NCI-H2171 (cell line): ENCODE measurements at regions not wholly inside any gene's neighbourhood (a gene's known extent, or its start where the extent isn't known, plus 50 kb on each side); places are given as distances from the start of the nearest gene placed in this dataset.

Experiments used
- DNase-seq: peaks from one replicate; lab custom pipeline; 2025; lab: John Stamatoyannopoulos, UW

DNA sequence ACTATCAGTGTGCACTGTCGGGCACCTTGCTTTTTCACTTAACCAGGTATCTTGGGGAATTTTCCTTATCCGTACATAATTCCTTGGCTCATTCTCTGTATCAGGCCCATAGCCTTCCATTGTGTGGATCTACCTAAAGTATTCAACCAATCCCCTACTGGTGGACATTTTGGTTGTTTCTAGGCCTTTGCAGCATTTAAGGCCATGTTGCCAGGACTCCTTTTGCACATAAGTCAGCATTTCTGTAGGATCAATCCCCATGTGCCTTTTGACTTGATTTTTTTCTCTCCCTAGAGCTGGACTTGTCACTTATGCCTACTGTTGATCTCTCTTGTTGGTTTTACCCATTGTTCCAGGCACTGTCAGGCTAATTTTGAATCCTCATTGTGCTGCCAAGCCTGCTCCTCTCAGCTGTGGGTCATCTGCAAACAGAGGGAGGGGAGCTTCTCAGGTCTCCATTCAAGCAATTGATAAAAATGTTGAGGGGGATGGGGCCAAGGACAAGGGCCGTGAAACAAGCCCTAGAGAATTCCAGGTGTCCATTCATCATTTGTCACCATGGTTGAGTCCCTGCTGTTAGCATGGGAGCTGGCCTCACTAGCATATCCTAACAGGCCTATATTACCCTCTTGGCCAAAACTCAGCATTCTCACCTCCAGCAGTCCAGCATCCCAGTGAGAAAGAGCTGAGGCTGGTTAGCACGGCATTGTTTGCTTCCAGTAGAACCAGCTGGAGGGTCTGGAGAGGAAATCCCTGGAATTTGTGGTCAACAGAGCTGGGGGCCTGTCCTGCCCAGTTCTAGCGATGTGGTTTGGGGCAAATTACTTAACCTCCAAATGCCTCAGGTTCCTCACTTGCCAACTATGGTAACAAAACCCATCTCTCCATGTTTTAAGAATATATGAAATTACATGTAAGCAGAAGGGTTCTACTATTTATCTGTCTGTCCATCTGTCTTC is 178.4 kb downstream of the MRPL14 start:
- no peak for DNase-seq

DNA sequence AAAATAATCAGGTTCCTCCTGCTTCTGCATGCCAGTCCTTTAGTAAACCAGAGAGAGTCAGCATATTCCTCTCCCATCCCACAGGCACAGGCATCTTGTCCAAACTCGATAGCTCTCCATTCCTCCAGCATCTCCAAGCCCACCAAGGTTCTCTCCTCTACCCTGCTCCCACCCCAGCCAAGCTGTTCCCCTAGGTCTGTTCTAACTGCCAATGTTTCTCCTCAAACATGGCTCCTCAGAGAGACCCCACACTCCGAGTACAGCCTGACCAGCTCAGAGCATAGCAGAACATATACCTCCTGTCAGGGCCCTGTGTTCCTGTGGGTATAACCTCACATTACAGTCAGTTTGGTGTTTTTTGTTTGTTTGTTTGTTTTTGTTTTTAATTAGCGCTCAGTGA is 177.8 kb downstream of the VEGFA start:
- no peak for DNase-seq

DNA sequence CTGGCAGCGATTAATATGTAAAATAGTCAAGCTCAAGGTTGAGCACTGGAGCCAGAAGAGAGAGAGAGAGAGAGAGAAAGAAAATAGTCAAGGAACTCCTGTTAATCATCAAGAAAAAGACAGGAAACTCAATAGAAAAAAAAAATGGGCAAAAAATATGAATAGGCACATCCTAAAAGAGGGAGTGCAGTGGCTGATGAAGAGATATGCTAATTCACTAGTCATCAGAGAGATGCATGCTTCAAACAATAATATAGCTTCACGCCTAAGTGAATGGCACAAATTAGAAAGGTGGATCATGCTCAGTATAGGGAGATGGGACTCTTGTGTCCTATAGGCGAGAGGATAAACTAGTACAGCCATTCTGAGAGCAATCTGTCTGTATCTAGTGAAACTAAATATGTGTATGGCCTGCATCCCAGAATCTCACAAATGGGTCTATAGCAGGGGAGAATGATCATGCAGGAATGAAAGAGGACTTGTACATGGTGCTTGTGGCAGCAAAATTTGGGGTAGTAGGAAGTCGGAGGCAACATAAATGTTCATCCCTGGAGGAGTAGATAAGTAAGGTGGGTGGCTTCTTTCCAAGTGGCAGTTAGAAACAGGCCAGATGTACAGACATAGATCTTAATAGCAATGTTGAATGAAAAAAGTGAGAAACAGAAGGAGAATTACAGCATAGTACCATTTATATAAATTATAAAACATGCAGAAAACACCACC is 176.8 kb downstream of the VEGFA start:
- no peak for DNase-seq

DNA sequence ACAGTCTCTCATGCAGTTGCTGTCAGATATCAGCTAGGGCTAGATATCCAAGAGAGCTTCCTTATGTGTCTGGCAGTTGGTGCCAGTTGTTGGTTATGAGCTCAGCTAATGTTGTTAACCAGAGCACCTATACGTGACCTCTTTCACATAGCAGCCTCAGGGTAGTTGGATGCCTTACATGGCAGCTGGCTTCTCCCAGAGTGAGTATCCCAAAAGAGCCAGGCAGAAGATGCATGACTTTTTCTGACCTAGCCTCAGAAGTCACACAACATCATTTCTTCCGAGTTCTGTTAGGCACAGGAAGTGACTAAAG is 175.7 kb downstream of the VEGFA start:
- DNase-seq, result no peak

DNA sequence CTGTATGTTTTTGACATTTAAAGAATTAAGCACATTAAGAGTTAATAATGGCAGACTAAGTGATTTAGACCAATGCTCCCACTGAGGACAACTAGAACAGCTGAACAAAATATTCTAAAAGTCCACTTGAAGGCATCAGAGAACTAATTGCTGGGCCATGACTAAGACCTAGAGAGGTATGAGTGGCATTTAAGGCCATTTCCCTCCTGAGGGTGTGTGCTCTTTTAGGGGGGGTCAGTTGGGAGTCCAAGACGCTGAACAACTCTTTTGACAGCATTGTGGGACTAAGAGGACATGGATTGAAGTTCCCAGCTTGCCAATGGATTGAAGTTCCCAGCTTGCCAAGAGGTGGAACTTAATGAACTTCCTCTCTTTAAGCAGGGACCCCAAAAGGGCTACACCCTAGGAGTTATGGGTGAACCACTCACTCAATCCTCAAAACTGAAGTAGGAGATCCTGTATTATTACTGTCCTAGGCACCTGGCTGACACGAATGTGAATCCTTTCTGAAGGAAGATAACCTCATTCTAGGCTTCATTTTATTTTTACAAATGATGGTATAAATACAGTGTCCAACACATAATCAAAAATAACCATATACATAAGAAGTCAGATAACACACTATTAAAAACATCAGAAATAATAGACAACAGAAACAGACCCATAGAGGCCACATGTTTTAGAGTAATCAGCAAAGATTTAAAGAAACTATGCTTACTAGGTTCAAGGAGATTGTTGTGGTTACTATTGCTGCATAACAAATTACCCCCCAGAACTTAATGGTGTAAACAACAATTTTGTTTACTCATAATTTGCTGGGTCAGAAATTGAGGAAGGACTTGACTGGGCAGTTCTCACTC is 175.1 kb downstream of the VEGFA start:
- no peak for DNase-seq

DNA sequence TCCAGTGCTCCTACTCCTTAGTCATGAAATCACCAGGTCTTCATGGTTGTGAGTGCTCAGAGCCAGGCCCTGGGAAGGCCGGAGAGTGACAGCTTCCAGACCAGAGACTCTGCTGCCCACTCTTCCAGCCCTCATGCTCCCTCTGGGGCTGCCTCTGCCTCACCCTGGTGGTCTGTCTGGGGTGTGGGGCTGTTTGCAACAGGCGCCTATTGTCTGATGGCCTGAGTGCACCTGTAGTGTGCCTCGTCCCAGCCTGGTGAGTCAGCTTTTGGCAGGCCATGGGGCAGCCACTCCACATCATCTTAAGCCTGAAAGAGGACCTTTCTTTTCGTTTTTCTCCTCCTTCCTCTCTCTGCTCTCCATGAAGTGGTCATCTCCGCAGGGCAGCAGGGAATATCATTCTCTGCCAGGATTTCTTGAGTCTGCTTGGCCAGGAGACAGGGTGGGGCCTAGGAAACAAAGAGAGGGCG is 173.8 kb downstream of the VEGFA start:
- DNase-seq, result no peak

DNA sequence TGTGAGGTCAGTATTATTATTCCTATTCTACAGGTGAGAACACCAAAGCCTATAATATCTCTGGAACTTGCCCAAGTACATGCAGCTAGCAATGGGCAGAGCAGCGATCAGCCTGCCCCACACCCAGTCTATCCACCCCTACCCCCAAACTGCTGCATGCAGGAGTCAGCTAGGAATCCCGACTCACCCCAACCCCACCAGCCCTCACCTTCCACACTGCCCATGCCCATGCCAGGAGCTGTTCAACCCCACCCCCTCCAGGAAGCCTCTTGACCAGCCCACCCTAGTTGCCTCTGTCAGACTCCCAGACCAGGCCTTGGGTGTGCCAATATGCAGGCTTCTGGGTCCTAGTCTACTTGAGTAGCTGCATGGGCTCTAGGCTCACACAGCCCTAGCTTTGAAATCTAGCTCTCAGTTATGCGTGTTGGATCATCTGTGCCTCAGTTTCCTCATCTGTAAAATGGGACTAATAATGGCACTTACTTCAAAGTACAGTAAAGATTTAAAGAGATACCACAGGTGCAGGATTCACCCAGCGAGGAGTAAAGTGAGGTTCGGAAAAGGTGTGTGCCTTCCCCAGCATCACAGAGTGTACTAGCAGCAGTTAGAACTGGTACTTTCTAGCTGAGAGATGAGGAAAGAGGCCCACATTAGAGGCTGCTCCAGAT is 173.2 kb downstream of the VEGFA start:
- DNase-seq, result no peak

DNA sequence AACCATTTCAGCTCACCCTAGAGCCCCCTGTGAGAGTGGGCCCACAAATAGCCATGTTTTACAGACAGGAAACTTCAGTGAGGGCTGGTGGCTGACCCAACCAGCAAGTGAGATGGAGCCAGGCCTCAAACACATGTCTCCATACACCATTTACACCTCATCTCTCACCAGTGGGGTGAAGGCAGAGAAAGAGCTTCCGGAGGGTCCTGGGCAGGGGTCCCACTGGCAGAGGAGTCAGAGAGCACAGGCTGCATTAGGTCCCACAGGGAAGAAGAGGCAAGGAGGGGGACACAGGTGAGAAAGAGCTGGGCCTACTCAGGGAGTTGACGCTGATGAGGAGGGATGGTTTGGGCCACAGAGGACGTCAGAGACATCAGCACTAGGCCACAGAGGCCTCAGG is 172.6 kb downstream of the VEGFA start:
- no peak for DNase-seq

DNA sequence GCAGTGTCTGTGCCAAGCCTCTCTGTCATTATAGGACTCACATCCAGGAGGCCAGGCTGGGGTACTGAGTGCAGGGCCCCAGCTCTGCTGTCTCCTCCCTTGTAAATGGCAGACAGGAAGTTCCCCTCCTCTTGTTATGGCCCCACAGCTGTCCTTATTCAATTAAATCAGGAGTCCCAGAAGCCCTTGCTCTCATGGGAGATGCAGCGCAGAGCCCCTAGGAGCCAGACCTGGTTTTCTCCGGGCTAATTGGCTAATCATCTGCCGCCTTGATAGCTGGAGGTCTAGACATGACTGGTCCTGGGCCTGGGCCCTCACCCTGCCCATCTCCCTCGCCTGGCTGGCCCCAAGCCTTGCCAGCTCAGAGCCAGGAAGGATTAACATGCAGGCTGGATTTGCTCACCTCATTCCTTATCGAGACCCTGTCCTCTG is 172.0 kb downstream of the VEGFA start:
- DNase-seq, result no peak

DNA sequence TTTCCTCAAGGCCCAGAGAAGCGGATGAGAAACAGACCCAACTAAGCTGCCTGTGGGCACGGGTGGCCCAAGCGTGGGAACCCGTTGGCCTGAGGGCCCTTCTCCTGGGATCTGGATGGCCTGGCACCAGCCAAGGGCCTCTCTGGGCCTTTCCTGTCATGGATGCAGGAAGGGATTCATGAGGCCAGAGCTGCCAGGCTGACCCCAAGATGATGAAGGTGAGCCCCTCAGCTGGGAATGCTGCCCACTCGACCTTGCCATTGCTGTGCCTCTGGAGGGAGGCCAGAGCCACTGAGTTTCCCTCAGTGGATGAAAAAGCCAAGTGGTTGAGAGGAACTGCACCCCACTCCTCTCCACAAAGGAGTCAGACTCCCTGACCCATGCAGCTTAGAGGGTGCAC is 171.2 kb downstream of the VEGFA start:
- no peak for DNase-seq

DNA sequence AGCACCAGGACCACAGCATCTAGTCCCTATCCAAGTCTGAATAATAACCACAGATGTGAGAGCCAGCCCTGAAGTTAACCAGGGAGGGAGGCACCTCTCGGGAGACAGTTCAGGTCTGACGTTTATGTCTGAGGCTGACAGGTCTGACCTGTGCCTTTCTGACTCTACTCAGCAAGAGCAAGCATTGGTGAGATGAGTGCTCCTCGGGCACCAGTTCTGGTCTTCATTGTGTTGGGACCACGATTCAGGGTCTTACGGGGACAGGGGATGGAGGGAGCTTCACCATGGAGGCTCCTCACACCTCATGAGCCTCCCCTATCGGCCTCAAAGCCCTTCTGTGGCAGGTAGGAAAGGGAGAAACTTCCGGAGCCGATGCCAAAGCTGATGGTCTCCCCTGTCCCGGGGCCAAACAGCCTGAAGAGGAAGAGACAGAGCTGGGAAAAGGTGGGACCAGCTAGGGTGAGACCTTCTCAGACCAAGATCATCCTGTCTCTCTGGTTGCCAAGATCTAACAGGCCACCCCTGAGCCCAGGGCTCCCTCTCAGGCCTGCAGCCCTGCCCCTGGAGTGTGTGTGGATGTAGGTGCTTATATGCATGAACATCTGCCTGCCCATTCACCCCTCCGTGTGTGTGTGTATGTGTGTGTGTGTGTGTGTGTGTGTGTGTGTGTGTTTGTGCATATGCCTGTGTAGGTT is 170.5 kb downstream of the VEGFA start:
- DNase-seq, result no peak

DNA sequence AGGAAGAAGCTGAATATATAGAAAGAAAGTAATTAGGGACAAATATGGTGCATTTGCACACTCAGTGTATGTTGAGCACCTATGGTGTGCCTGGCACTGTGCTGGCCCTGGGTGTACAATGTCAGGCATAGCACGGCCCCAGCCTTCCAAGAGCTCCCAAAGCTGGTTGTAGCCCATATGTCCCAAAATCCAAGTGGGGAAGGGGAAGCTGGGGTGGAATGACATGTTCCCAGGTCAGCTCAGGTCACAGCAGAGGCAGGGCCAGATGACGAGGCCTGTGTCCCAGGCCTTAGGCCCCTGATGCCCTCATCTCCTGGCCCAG is 170.0 kb downstream of the VEGFA start:
- DNase-seq, result no peak

DNA sequence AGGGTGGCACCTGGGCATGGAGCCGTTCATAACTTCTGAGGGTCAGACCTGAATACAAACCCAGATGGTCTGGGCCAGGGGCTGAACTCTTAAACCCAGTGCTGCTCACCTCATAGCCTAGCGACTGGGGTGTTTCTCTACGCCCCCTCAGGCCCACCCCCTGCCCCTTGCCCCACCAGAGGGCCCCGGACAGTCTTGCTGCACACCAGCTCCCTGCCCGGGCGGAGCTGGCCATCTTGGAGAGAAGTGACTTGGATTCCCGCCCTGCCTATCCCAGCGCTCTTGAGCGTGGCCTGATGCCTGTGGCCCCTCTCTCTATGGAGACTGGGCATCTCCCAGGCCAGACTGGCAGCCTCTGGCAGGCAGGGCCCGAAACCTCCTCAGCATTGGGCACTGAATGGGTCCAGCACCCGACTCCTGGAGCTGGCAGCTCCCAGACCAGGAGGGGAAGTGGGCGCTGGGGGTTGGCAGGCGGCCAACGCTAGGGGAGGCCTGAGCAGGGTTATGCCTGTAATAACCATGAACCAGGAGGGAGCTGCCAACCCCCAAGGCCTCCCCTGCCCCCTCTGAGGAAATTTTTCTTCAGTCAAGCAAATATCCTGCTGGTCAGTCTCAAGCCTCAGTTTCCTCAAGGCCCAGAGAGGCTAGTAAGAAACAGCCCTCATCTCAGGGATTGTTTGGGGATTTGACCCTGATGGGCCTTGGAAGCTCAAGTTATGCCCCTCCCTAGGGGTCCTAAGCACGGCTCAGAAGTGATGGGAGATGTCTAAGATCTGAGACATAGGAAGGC is 169.5 kb downstream of the VEGFA start:
- DNase-seq, result no peak

DNA sequence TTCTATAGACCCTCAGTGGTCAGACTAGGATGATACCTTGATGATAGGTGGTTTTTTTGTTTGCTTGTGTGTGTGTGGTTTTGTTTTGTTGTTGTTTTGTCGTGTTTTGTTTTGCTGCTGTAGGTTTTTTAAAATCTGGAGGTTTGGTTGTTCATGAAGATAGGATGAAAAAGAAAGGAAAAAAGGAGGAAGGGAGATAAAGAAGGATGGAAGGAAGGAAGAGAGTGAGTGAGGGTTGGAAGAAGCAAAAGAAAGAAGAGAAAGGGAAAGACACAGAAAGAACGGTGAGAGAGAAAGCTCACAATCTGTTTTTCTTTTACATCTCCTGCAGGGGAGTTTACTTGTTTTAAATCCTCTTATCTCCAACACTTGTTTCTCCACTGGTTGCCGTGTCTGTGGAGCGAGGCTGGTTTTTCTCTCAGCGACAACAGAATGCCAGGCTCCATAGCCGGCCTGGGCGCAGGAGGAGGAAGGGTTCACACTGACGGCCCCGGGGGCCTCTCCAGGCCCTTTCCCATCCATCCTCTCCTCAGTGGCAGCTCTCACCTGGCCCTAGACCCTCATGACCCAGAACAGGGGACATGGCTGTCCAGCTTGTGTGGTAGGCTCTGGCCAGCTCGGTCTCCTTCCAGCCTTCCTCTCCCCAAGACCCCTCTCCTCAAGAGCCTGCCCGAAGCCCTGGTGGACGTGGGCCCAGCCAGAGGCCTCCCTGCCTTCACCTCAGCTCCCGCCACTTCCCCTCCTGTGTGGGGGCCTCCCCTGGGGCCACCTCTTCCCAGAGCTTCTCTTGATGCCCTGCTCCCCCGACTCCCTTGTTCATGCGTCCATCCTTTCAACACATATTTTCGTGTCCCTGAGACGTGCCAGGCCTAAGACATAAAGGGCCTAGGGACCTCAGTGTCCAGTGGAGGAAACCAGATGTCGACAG is 168.4 kb downstream of the VEGFA start:
- no peak for DNase-seq

DNA sequence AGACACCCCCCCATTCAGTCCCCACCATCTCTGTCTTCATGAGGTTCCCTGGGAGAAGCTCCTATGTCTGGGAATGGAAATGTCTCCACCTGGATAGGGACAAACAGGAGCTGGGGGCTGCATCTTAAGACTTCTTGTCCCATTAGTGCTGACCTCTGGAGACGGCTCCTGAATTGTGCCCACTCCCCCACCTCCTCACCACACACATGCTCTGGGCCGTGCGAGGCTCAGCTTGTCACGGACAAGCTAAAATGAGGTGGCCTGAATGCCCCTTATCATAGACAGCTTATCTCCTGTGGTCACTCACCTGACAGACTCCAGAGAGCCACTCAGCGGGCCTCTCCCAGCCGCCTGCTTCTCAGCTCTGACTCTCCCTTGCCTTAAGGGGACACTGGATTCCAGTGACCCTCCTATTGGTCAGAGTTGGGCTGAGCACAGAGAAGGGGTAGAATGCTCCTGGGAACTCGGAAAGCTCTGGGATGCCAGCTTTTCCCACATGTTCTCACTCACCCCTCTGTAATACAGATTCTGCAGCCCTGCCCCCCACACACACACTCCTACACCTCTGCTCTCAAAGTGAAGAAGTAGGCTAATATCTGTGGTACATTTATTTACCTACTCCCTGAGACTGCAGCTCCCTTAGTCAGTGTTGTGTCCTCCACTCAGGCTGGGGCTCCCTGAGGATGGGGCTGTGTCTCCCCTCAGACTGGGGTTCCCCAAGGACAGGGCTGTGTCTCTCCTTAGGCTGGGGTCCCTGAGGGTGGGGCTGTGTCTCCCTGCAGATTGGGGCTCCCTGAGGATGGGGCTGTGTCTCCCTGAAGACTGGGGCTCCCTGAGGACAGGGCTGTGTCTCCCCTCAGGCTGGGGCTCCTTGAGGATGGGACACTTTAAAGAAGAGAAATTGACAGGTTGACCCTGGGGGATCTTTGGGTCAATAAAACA is 167.5 kb downstream of the VEGFA start:
- no peak for DNase-seq

DNA sequence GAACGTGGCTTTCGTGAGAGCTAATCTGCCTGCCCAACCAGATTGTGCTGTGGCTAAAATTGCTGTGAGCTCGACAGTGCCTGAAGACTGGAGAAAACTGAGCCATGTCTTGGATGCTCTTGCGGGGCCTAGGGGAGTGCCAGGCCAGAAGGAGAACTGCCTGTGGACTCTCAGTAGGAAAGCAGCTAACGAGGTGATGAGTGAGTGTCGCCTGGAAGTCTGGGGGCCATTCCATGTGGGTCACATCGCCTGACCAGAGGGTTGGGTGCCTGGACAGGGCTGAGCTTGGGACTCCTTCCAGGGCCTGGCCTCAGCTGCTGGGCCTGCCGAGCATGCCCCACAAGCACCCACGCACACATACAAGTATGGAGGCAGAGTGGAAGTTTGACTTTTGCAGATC is 166.5 kb downstream of the VEGFA start:
- DNase-seq, result no peak

DNA sequence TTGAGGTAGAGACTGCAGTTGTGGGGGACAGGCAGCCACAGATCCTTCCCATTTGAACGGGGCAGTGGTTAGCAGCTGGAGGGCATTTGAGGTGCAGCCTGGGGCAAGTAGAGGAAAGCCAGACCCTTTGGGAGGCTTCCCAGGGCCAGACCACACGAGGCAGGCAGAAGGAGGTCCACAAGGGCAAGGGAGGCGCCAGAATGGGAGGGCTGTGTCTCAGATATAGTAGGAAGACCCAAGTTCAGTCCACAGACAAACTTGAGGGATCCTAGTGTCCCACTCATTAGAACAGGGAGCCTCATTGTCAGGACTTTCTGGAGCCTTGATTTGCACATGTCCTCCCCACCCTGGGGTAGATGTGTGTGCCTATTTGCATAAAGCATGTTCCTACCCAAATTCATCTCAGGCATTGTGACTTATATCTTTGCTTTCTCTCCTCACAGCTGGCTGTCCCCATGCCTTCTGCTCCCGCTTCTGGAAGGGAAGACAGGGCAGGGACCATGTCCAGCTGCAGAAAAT is 166.0 kb downstream of the VEGFA start:
- DNase-seq, result no peak
